ENCODE measurements at regions not wholly inside any gene's neighbourhood (a gene's known extent, or its start where the extent isn't known, plus 50 kb on each side); places are given as distances from the start of the nearest gene placed in this dataset.

DNA sequence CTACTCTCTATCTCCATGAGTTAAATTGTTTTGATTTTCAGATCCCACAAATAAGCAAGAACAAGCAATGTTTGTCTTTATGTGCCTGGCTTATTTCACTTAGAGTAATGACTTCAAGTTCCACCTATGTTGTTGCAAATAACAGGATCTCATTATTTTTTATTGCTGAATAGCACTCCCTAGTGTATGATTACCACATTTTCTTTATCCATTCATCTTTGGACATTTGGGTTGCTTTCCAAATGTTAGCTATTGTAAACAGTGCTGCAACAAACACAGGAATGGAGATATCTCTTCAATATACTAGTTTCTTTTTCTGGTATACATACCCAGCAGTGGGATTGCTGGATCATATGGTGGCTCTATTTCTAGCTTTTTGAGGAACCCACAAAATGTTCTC, 136.0 kb downstream of the SLITRK2 start:
- no peak overlapping the region for H2AFZ ChIP-seq (ENCODE audit: low read length)
- H3K4me1 ChIP-seq (replicated peaks in 1 of 4; ENCODE audit: control insufficient read depth in 3 of 4, insufficient read depth in 4 of 4, low read length in 3 of 4), result no peaks in the 10 kb centered on the region
- no peak overlapping the region for H3K23ac ChIP-seq (ENCODE audit: insufficient read length)
- no peak overlapping the region for H3K27ac ChIP-seq (ENCODE audit: low read depth, low read length)
- H4K91ac ChIP-seq (replicated peaks; ENCODE audit: insufficient read length, low read length), result no peak overlapping the region
- H3K79me2 ChIP-seq (ENCODE audit: control insufficient read depth in 1 of 2, insufficient read depth in 2 of 2, low read length in 2 of 2), result no peaks in the 10 kb centered on the region
- no peaks in the 10 kb centered on the region for H3K23me2 ChIP-seq (ENCODE audit: low read depth, low read length)
- no peaks in the 10 kb centered on the region for H3K27me3 ChIP-seq (replicated peaks in 1 of 4; ENCODE audit: control insufficient read depth in 3 of 4, extremely low read depth in 1 of 4, insufficient read depth in 3 of 4, low read length in 3 of 4)
- TF ChIP-seq RNF2 (IDR thresholded peaks at IDR 0.05; ENCODE audit: borderline replicate concordance, low read depth, low read length, missing control alignments, poor library complexity, severe bottlenecking) (no peak), JUND (IDR thresholded peaks at IDR 0.05; ENCODE audit: low read length) (no peak), NANOG (IDR thresholded peaks at IDR 0.05; ENCODE audit: insufficient read depth, low read depth, low read length, poor library complexity, severe bottlenecking) (no peak), PHF8 (conservative IDR thresholded peaks at IDR 0.05; ENCODE audit: low read depth, low read length) (no peak), TBP (IDR thresholded peaks at IDR 0.05; ENCODE audit: low read depth, low read length) (no peak), EP300 (IDR thresholded peaks at IDR 0.05; ENCODE audit: borderline replicate concordance in 1 of 2, low read depth in 2 of 2, low read length in 2 of 2) (no peak), CHD2 (IDR thresholded peaks at IDR 0.05; ENCODE audit: low read length) (no peak), SP1 (IDR thresholded peaks at IDR 0.05; ENCODE audit: low read depth, low read length) (no peak), KDM5A (IDR thresholded peaks at IDR 0.05; ENCODE audit: low read length) (no peak), EGR1 (IDR thresholded peaks at IDR 0.05; ENCODE audit: borderline replicate concordance, low read depth, low read length) (no peak), CEBPB (IDR thresholded peaks at IDR 0.05; ENCODE audit: low read depth, low read length) (no peak), HDAC6 (IDR thresholded peaks at IDR 0.05; ENCODE audit: low read depth, low read length) (no peak), MAFK (IDR thresholded peaks at IDR 0.05; ENCODE audit: low read depth, low read length) (no peak), GABPA (IDR thresholded peaks at IDR 0.05; ENCODE audit: borderline replicate concordance, insufficient read depth, low read length) (no peak)
- no peak overlapping the region for H2BK20ac ChIP-seq (ENCODE audit: low read length)
- no peak overlapping the region for H3K56ac ChIP-seq (replicated peaks; ENCODE audit: insufficient read length, low read depth, low read length)
- H3K4me2 ChIP-seq (ENCODE audit: insufficient read depth in 1 of 2, low read depth in 2 of 2, low read length in 2 of 2), result no peak overlapping the region
- no peak overlapping the region for H4K5ac ChIP-seq (ENCODE audit: insufficient read length, low read depth, low read length)
- H2BK5ac ChIP-seq (ENCODE audit: low read depth, low read length), result no peak overlapping the region
- ChIA-PET CTCF (ENCODE audit: partially characterized antibody) (no interaction called here), POLR2A (ENCODE audit: partially characterized antibody) (no interaction called here)
- no peak overlapping the region for H2BK12ac ChIP-seq (ENCODE audit: low read depth, low read length)
- DNase-seq (ENCODE audit: low read depth in 1 of 2, low spot score in 2 of 2) (no peak), FAIRE-seq (no peak)
- no peak overlapping the region for H2AK5ac ChIP-seq (ENCODE audit: low read depth, low read length)
- no peak overlapping the region for H3K18ac ChIP-seq (ENCODE audit: extremely low read depth, low read length)
- H4K8ac ChIP-seq (ENCODE audit: extremely low read depth, insufficient read depth, low read length), result no peak overlapping the region
- no peak overlapping the region for H3K4ac ChIP-seq (replicated peaks; ENCODE audit: insufficient read length, low read depth, low read length)
- no peaks in the 10 kb centered on the region for H3K79me1 ChIP-seq (ENCODE audit: low read depth, low read length)
- H3K14ac ChIP-seq (ENCODE audit: insufficient read length), result no peak overlapping the region
- H3K9me3 ChIP-seq (ENCODE audit: insufficient read depth in 2 of 2, low read depth in 1 of 2, low read length in 1 of 2), result no peaks in the 10 kb centered on the region
- H3K36me3 ChIP-seq (ENCODE audit: control insufficient read depth in 2 of 4, insufficient read depth in 4 of 4, low read length in 3 of 4), result no peaks in the 10 kb centered on the region
- no peak overlapping the region for H3K4me3 ChIP-seq (ENCODE audit: extremely low read depth in 1 of 4, insufficient read depth in 2 of 4, low read depth in 3 of 4, low read length in 4 of 4)
- H2BK120ac ChIP-seq (replicated peaks; ENCODE audit: low read depth, low read length), result no peak overlapping the region
- H2BK15ac ChIP-seq (ENCODE audit: low read length), result no peak overlapping the region
- H4K20me1 ChIP-seq (replicated peaks in 1 of 2; ENCODE audit: control insufficient read depth in 1 of 2, insufficient read depth in 2 of 2, low read length in 2 of 2), result no peaks in the 10 kb centered on the region
- H3K9ac ChIP-seq (replicated peaks in 1 of 4; ENCODE audit: extremely low read depth in 1 of 4, low read depth in 3 of 4, low read length in 3 of 4), result no peak overlapping the region
